Activated gamma-delta T cell (primary cell): ENCODE measurements at regions not wholly inside any gene's neighbourhood (a gene's known extent, or its start where the extent isn't known, plus 50 kb on each side); places are given as distances from the start of the nearest gene placed in this dataset.
"Not testable (repeated sequence)": the region's sequence is repeated elsewhere in the genome, so short reads cannot be mapped to it uniquely, and the experiment has no call there.

ENCODE experiments used
- DNase-seq: peaks from one replicate; lab custom pipeline; 2025; lab: John Stamatoyannopoulos, UW

GRCh38 chr16:31745098-31745497, 128.5 kb upstream of the ZNF267 start:
- DNase-seq, result not testable (repeated sequence)

DNA sequence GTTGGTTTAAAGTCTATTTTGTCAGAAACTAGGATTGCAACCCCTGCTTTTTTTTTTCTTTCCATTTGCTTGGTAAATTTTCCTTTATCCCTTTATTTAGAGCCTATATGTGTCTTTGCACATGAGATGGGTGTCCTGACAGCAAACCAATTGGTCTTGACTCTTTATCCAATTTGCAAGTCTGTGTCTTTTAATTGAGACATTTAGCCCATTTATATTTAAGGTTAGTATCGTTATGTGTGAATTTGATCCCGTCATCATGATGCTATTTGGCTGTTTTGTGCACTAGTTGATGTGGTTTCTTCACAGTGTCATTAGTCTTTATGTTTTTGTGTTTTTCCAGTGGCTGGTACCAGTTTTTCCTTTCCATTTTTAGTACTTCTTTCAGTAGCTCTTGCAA, 127.7 kb upstream of the ZNF267 start:
- no peak for DNase-seq

GRCh38 chr16:31754998-31755615, 118.5 kb upstream of the ZNF267 start:
- DNase-seq, result no peak

- no peak for DNase-seq
Measured at GRCh38 chr16:31764103-31764502, 109.5 kb upstream of the ZNF267 start.

- no peak for DNase-seq
Measured at GRCh38 chr16:31767267-31767666, 106.3 kb upstream of the ZNF267 start.

GRCh38 chr16:31780342-31780741, 93.3 kb upstream of the ZNF267 start:
- no peak for DNase-seq

- DNase-seq, result no peak
Measured at GRCh38 chr16:31785126-31785525, 88.5 kb upstream of the ZNF267 start.

DNA sequence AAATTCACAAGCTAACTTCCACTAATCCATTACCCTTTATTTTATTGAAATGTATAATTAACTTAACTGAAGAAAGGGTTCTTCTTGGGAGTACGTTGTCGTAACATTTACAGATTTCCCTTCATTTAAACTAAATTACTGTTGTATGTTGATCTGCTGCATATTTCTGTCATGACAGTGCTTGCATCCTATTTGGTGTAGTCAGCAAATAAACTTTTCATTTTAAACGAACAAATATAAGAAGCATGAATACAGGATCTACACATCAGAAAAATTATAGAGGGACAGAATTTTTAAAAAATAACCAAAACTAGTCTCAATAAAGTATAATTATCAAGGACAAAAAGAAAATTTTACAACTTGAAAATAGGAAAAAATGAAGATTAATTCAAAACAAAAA, 66.5 kb upstream of the ZNF267 start:
- DNase-seq, result no peak

GRCh38 chr16:31810863-31811262, 62.7 kb upstream of the ZNF267 start:
- no peak for DNase-seq

- DNase-seq, result not testable (repeated sequence)
Measured at GRCh38 chr16:31816141-31816540, 57.5 kb upstream of the ZNF267 start.

DNA sequence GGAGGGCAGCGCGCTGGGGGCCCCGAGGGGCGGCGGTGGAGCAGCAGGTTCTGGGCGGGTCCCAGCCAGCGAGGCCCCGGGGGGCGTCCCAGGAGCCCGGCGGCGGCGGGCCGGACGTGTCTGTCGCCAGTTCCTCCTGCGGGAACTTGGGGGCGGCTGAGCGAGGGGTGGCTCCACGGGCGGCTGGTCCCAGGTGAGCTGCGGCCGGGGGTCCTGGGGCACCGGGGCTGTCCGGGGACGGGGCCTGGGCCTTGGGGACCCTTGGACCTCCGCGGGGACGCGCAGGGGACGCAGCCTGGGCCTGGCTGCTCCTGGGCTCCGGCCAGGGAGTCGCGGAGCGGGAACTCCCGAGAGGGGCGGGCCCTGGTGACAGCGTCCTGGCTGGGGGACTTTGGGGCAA, 54.2 kb upstream of the ZNF267 start:
- DNase-seq, result no peak

DNA sequence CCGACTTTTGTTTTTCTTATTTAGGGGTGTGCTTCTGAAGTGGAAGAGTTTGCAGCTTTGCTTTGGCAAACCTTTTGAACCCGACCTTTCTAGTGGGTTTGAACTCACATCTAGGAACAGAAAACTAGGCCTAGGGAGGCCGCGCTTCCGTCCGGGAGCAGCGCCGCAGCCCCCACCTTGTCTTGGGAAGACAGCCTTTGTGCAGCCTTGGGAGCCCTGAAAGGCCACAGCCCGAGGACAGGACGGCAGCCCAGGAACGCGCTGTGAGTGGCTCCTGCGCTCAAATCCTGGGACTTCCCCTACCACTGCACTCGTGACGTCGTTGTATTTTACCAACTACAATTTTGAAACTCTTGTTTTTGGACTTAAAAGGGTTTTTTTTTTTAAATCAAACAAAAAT, 53.7 kb upstream of the ZNF267 start:
- DNase-seq, result no peak
